OCI-LY3 (cell line): ENCODE measurements at regions not wholly inside any gene's neighbourhood (a gene's known extent, or its start where the extent isn't known, plus 50 kb on each side); places are given as distances from the start of the nearest gene placed in this dataset.

Experiments
- H2AFZ ChIP-seq: fragments of 200-600, 300-600 bp; shearing (Covaris generic); 2 replicates; pipeline ENCODE4 v1.6.0; 2014; ENCODE audit warnings: antibody characterized with exemption, low read depth, low read length
- H3K27ac ChIP-seq: fragments of 200-600, 300-600 bp; sonication (generic); 2 replicates; pipeline ENCODE4 v1.5.1; 2014; ENCODE audit warnings: mild to moderate bottlenecking, low read length, moderate library complexity, mixed read lengths
- H3K27me3 ChIP-seq: fragments of 200-600, 300-600 bp; sonication (generic); 2 replicates; pipeline ENCODE4 v1.6.1; 2014; ENCODE audit warnings: low read depth, low read length, mixed read lengths
- H3K36me3 ChIP-seq: fragments of 200-600, 300-600 bp; sonication (generic); replicated peaks from 2 replicates; pipeline ENCODE3; 2014; ENCODE audit warnings: low read depth, low read length, mixed read lengths
- H3K4me1 ChIP-seq: fragments of 300-600, 200-600 bp; sonication (generic); 2 replicates; pipeline ENCODE4 v1.6.1; 2014; ENCODE audit warnings: low read length, mixed read lengths
- H3K4me2 ChIP-seq: fragments of 200-600, 300-600 bp; sonication (generic); 2 replicates; pipeline ENCODE4 v1.6.1; 2014; ENCODE audit warnings: low read length, mixed read lengths
- H3K4me3 ChIP-seq: fragments of 300-600, 200-600 bp; sonication (generic); 2 replicates; pipeline ENCODE4 v1.5.1; 2014; ENCODE audit warnings: antibody characterized with exemption, mild to moderate bottlenecking, low read length, moderate library complexity
- H3K79me2 ChIP-seq: fragments of 300-600, 200-600 bp; shearing (Covaris generic); 2 replicates; pipeline ENCODE4 v1.6.1; 2014; ENCODE audit warnings: mild to moderate bottlenecking, low read length, mixed read lengths
- H3K9ac ChIP-seq: fragments of 300-600, 200-600 bp; shearing (Covaris generic); 2 replicates; pipeline ENCODE4 v1.6.0; 2014; ENCODE audit warnings: mild to moderate bottlenecking, low read length, moderate library complexity
- H3K9me3 ChIP-seq: fragments of 200-600, 300-600 bp; shearing (Covaris generic); 2 replicates; pipeline ENCODE4 v1.6.1; 2014; ENCODE audit warnings: low read length, mixed read lengths; ENCODE audit not compliant: insufficient read depth
- H4K20me1 ChIP-seq: fragments of 200-600, 300-600 bp; sonication (generic); 2 replicates; pipeline ENCODE4 v1.6.1; 2016; ENCODE audit warnings: low read length, mixed read lengths; ENCODE audit not compliant: insufficient read depth
- EZH2phosphoT487 ChIP-seq: fragments of 200-600 bp; shearing (Covaris generic); IDR thresholded peaks from 2 replicates; pipeline ENCODE4 v1.6.1; 2018; ENCODE audit warnings: antibody characterized with exemption, mixed run types, low read depth
- TF ChIP-seq, protein P1 (sequence below): fragments of 200-600, 300-600 bp; sonication (generic); IDR thresholded peaks from 2 replicates; pipeline ENCODE4 v1.5.1; 2014; ENCODE audit warnings: antibody characterized with exemption, low read length, low read depth

DNA sequence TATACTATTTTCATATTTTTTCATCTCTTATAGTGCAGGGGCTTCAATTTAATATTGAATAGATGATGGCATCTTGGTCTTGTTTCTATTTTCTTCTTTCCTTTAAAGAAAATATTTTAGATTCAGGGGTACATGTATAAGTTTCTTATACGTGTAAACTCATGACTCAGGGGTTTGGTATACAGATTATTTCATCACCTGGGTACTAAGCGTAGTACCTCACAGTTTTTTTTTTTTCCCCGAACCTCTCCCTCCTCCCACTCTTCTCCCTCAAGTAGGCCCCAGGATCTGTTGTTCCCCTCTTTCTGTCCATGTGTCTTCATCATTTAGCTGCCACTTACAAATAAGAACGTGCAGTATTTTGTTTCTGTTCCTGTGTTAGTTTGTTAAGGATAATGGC is 172.6 kb downstream of the TMTC3 start:
- no peak for TF ChIP-seq EZH2phosphoT487
- TF ChIP-seq, protein P1, sequence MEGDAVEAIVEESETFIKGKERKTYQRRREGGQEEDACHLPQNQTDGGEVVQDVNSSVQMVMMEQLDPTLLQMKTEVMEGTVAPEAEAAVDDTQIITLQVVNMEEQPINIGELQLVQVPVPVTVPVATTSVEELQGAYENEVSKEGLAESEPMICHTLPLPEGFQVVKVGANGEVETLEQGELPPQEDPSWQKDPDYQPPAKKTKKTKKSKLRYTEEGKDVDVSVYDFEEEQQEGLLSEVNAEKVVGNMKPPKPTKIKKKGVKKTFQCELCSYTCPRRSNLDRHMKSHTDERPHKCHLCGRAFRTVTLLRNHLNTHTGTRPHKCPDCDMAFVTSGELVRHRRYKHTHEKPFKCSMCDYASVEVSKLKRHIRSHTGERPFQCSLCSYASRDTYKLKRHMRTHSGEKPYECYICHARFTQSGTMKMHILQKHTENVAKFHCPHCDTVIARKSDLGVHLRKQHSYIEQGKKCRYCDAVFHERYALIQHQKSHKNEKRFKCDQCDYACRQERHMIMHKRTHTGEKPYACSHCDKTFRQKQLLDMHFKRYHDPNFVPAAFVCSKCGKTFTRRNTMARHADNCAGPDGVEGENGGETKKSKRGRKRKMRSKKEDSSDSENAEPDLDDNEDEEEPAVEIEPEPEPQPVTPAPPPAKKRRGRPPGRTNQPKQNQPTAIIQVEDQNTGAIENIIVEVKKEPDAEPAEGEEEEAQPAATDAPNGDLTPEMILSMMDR: no peak
- Histone ChIP-seq H3K27me3 (no peaks in the 10 kb centered on the region), H2AFZ (no peak overlapping the region), H3K79me2 (no peaks in the 10 kb centered on the region), H3K27ac (no peak overlapping the region), H4K20me1 (no peaks in the 10 kb centered on the region), H3K4me2 (no peak overlapping the region), H3K36me3 (no peaks in the 10 kb centered on the region), H3K9me3 (peaks cover 4% of the 10 kb centered on the region; the same call in 1 of the 2 replicates), H3K4me3 (no peak overlapping the region), H3K4me1 (peaks cover 10% of the 10 kb centered on the region), H3K9ac (no peak overlapping the region)

GRCh38 chr12:88318726-88319125 is 176.6 kb downstream of the TMTC3 start:
- Histone ChIP-seq H2AFZ (no peak overlapping the region), H3K9me3 (peaks cover 4% of the 10 kb centered on the region; the same call in 1 of the 2 replicates), H3K4me1 (peaks cover 4% of the 10 kb centered on the region; the same call in 1 of the 2 replicates), H3K27me3 (no peaks in the 10 kb centered on the region), H3K36me3 (no peaks in the 10 kb centered on the region), H3K79me2 (no peaks in the 10 kb centered on the region), H3K9ac (no peak overlapping the region), H3K4me2 (no peak overlapping the region), H3K4me3 (no peak overlapping the region), H3K27ac (no peak overlapping the region), H4K20me1 (no peaks in the 10 kb centered on the region)
- TF ChIP-seq, protein P1: no peak
- TF ChIP-seq EZH2phosphoT487: no peak

DNA sequence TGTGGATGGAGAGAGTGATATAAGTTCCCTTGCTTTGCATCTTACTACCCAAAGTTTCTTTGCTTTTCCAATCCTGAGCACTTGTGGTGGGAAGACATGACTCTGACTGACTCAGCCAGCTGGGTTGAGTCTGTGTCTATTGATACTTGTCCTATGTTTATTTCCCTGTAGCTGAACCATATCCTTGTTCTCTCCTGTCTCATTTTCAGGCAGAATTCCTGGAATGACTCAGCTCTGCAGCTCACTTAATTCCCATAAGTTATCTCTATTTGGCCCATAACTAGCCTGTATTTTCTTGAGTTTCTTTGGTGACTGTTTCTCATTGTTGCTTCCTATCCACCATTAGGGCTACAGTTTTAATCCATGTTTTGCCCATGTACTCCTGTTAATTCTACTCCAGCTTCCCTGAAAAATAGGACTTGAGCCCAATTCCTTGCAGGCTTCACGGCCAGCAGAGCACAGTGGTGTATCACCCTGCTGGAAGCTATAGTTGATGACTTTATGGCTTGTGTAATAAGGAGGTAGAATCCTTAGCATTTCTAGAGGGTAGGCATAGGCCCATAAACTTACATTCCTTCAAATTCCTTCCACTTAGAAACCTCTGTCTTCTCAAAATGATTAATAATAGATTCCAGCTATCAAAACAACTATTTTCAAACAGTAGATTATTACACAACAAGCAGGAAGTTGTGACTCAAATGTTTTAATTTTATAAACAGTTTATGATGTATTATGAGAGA is 183.1 kb downstream of the TMTC3 start:
- Histone ChIP-seq H3K9me3 (no peaks in the 10 kb centered on the region), H2AFZ (no peak overlapping the region), H3K9ac (no peak overlapping the region), H3K79me2 (no peaks in the 10 kb centered on the region), H3K4me2 (no peak overlapping the region), H3K27ac (no peak overlapping the region), H3K36me3 (no peaks in the 10 kb centered on the region), H3K27me3 (no peaks in the 10 kb centered on the region), H4K20me1 (no peaks in the 10 kb centered on the region), H3K4me3 (no peak overlapping the region), H3K4me1 (peaks cover 12% of the 10 kb centered on the region)
- no peak for TF ChIP-seq EZH2phosphoT487
- TF ChIP-seq, protein P1: no peak

- no peaks in the 10 kb centered on the region for H3K9me3 ChIP-seq
- H3K27ac ChIP-seq: no peak overlapping the region
- no peaks in the 10 kb centered on the region for H4K20me1 ChIP-seq
- no peaks in the 10 kb centered on the region for H3K27me3 ChIP-seq
- no peak overlapping the region for H3K9ac ChIP-seq
- TF ChIP-seq, protein P1: no peak
- TF ChIP-seq EZH2phosphoT487: no peak
- H3K4me2 ChIP-seq: no peak overlapping the region
- H3K4me1 ChIP-seq: peaks cover 15% of the 10 kb centered on the region
- no peaks in the 10 kb centered on the region for H3K79me2 ChIP-seq
- no peaks in the 10 kb centered on the region for H3K36me3 ChIP-seq
- H2AFZ ChIP-seq: no peak overlapping the region
- no peak overlapping the region for H3K4me3 ChIP-seq
Measured at GRCh38 chr12:88325816-88326189, 183.7 kb downstream of the TMTC3 start.
